DND-41 (cell line): ENCODE measurements at regions not wholly inside any gene's neighbourhood (a gene's known extent, or its start where the extent isn't known, plus 50 kb on each side); places are given as distances from the start of the nearest gene placed in this dataset.
"Not testable (repeated sequence)": the region's sequence is repeated elsewhere in the genome, so short reads cannot be mapped to it uniquely, and the experiment has no call there.

Experiments
- EZH2 ChIP-seq: IDR thresholded peaks from 3 replicates; pipeline ENCODE4 v1.6.1; 2012; ENCODE audit warnings: borderline replicate concordance, low read depth, mild to moderate bottlenecking, moderate library complexity, low read length, inconsistent platforms; ENCODE audit not compliant: severe bottlenecking
- TF ChIP-seq, protein P1 (sequence below): IDR thresholded peaks from 2 replicates; pipeline ENCODE4 v1.5.1; 2012; ENCODE audit warnings: borderline replicate concordance, low read length, moderate library complexity, mild to moderate bottlenecking; ENCODE audit not compliant: poor library complexity, severe bottlenecking; ENCODE audit errors: extremely low read depth

DNA sequence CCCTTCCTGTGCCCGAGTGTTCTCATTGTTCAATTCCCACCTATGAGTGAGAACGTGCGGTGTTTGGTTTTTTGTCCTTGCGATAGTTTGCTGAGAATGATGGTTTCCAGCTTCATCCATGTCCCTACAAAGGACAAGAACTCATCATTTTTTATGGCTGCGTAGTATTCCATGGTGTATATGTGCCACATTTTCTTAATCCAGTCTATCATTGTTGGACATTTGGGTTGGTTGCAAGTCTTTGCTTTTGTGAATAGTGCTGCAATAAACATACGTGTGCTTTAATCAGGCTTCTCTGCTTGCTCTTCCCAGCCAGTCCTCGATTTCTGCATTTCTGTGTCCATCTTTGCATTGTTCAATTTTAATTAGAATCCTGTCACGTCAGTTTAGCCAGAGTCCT is 75.4 kb upstream of the DTNBP1 start:
- TF ChIP-seq, protein P1, sequence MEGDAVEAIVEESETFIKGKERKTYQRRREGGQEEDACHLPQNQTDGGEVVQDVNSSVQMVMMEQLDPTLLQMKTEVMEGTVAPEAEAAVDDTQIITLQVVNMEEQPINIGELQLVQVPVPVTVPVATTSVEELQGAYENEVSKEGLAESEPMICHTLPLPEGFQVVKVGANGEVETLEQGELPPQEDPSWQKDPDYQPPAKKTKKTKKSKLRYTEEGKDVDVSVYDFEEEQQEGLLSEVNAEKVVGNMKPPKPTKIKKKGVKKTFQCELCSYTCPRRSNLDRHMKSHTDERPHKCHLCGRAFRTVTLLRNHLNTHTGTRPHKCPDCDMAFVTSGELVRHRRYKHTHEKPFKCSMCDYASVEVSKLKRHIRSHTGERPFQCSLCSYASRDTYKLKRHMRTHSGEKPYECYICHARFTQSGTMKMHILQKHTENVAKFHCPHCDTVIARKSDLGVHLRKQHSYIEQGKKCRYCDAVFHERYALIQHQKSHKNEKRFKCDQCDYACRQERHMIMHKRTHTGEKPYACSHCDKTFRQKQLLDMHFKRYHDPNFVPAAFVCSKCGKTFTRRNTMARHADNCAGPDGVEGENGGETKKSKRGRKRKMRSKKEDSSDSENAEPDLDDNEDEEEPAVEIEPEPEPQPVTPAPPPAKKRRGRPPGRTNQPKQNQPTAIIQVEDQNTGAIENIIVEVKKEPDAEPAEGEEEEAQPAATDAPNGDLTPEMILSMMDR = not testable (repeated sequence)
- TF ChIP-seq EZH2 = not testable (repeated sequence)
